Neural cell (in vitro differentiated cells): ENCODE measurements at regions not wholly inside any gene's neighbourhood (a gene's known extent, or its start where the extent isn't known, plus 50 kb on each side); places are given as distances from the start of the nearest gene placed in this dataset.

Source experiments
- H2AFZ ChIP-seq: fragments of 200-600, 300-800 bp; sonication (generic), shearing (Covaris generic); 2 replicates; pipeline ENCODE4 v1.6.0; 2014; ENCODE audit warnings: low read depth, mild to moderate bottlenecking, antibody characterized with exemption, low read length, moderate library complexity
- H3F3A ChIP-seq: fragments of 200-600 bp; shearing (Covaris generic); 2 replicates; pipeline ENCODE4 v1.6.1; 2016; ENCODE audit warnings: mild to moderate bottlenecking, moderate library complexity, mixed read lengths, antibody characterized with exemption, low read length; ENCODE audit not compliant: insufficient read depth, poor library complexity, severe bottlenecking
- H3K27ac ChIP-seq: fragments of 200-600, 300-800 bp; sonication (generic), shearing (Covaris generic); 2 replicates; pipeline ENCODE4 v1.5.1; 2014; ENCODE audit warnings: mild to moderate bottlenecking, low read length, moderate library complexity
- H3K27me3 ChIP-seq: fragments of 300-800, 200-600 bp; sonication (generic), shearing (Covaris generic); 2 replicates; pipeline ENCODE4 v1.6.0; 2014; ENCODE audit warnings: mild to moderate bottlenecking, low read depth, low read length, moderate library complexity; ENCODE audit not compliant: insufficient read depth
- H3K36me3 ChIP-seq: fragments of 300-800, 200-600 bp; sonication (generic), shearing (Covaris generic); 2 replicates; pipeline ENCODE4 v1.5.1; 2014; ENCODE audit warnings: mild to moderate bottlenecking, antibody characterized with exemption, low read length, moderate library complexity; ENCODE audit not compliant: insufficient read depth
- H3K4me2 ChIP-seq: fragments of 300-800, 200-600 bp; sonication (generic), shearing (Covaris generic); 2 replicates; pipeline ENCODE4 v1.6.0; 2014; ENCODE audit warnings: mild to moderate bottlenecking, low read length
- H3K4me3 ChIP-seq: fragments of 300-800, 200-600 bp; sonication (generic), shearing (Covaris generic); 2 replicates; pipeline ENCODE4 v1.5.1; 2014; ENCODE audit warnings: mild to moderate bottlenecking, low read length, moderate library complexity
- H3K79me2 ChIP-seq: fragments of 200-600 bp; shearing (Covaris generic); replicated peaks from 2 replicates; pipeline ENCODE4 v1.6.0; 2014; ENCODE audit warnings: mild to moderate bottlenecking, low read length, moderate library complexity; ENCODE audit not compliant: insufficient read depth
- H3K9ac ChIP-seq: fragments of 300-800, 200-600 bp; sonication (generic), shearing (Covaris generic); 2 replicates; pipeline ENCODE4 v1.6.1; 2016; ENCODE audit warnings: mild to moderate bottlenecking, low read length, mixed read lengths
- H3K9me2 ChIP-seq: fragments of 200-600 bp; shearing (Covaris generic); 2 replicates; pipeline ENCODE4 v1.6.1; 2016; ENCODE audit warnings: mild to moderate bottlenecking, low read length, mixed read lengths; ENCODE audit not compliant: insufficient read depth
- H3K9me3 ChIP-seq: fragments of 200-600, 300-800 bp; sonication (generic), shearing (Covaris generic); 2 replicates; pipeline ENCODE4 v1.6.1; 2016; ENCODE audit warnings: mild to moderate bottlenecking, mixed run types, low read length, moderate library complexity, mixed read lengths
- H4K20me1 ChIP-seq: fragments of 200-600 bp; shearing (Covaris generic); 2 replicates; pipeline ENCODE4 v1.6.1; 2016; ENCODE audit warnings: mild to moderate bottlenecking, mixed run types; ENCODE audit not compliant: insufficient read depth
- CTCF ChIP-seq: fragments of 450-650 bp; IDR thresholded peaks from 2 replicates; pipeline ENCODE4 v1.5.1; 2014; ENCODE audit warnings: antibody characterized with exemption, mild to moderate bottlenecking, moderate library complexity; ENCODE audit not compliant: poor library complexity, severe bottlenecking
- EP300 ChIP-seq: fragments of 450-650 bp; conservative IDR thresholded peaks from 2 replicates; pipeline ENCODE4 v1.6.1; 2014; ENCODE audit warnings: antibody characterized with exemption, mild to moderate bottlenecking, moderate library complexity; ENCODE audit not compliant: poor library complexity, severe bottlenecking
- EZH2 ChIP-seq: fragments of 200-600, 300-800 bp; shearing (Covaris generic), sonication (generic); IDR thresholded peaks from 2 replicates; pipeline ENCODE4 v1.6.1; 2014; ENCODE audit warnings: antibody characterized with exemption, low read length, borderline replicate concordance, mild to moderate bottlenecking; ENCODE audit not compliant: insufficient read depth, poor library complexity, severe bottlenecking
- MXI1 ChIP-seq: fragments of 450-650 bp; conservative IDR thresholded peaks from 2 replicates; pipeline ENCODE4 v1.6.1; 2014; ENCODE audit warnings: antibody characterized with exemption, mild to moderate bottlenecking; ENCODE audit not compliant: poor library complexity, severe bottlenecking
- POLR2AphosphoS5 ChIP-seq: IDR thresholded peaks from 2 replicates; pipeline ENCODE4 v1.6.1; 2012
- RAD21 ChIP-seq: fragments of 450-650 bp; conservative IDR thresholded peaks from 2 replicates; pipeline ENCODE4 v1.6.1; 2014; ENCODE audit warnings: antibody characterized with exemption, mild to moderate bottlenecking, moderate library complexity
- SMC3 ChIP-seq: fragments of 450-650 bp; conservative IDR thresholded peaks from 2 replicates; pipeline ENCODE4 v1.6.1; 2014; ENCODE audit warnings: antibody characterized with exemption, mild to moderate bottlenecking, moderate library complexity; ENCODE audit not compliant: poor library complexity
- TAF1 ChIP-seq: IDR thresholded peaks from 2 replicates; pipeline ENCODE4 v1.6.1; 2012; ENCODE audit warnings: low read depth
- TF ChIP-seq, protein P1 (sequence below): IDR thresholded peaks from 2 replicates; pipeline ENCODE4 v1.6.1; 2012; ENCODE audit warnings: borderline replicate concordance

GRCh38 chr2:194100201-194100600, 1556.8 kb upstream of the SLC39A10 start:
- Histone ChIP-seq H3K9me2 (no peaks in the 10 kb centered on the region), H3K9ac (no peak overlapping the region), H3K4me2 (no peak overlapping the region), H2AFZ (no peak overlapping the region), H3K9me3 (no peaks in the 10 kb centered on the region), H3F3A (no peaks in the 10 kb centered on the region), H3K36me3 (no peaks in the 10 kb centered on the region), H4K20me1 (no peaks in the 10 kb centered on the region), H3K79me2 (no peaks in the 10 kb centered on the region), H3K27me3 (no peaks in the 10 kb centered on the region), H3K27ac (no peak overlapping the region), H3K4me3 (no peak overlapping the region)
- TF ChIP-seq RAD21 (no peak), EP300 (no peak), MXI1 (no peak), TAF1 (no peak), POLR2AphosphoS5 (no peak), EZH2 (no peak), CTCF (no peak), SMC3 (no peak)
- TF ChIP-seq, protein P1, sequence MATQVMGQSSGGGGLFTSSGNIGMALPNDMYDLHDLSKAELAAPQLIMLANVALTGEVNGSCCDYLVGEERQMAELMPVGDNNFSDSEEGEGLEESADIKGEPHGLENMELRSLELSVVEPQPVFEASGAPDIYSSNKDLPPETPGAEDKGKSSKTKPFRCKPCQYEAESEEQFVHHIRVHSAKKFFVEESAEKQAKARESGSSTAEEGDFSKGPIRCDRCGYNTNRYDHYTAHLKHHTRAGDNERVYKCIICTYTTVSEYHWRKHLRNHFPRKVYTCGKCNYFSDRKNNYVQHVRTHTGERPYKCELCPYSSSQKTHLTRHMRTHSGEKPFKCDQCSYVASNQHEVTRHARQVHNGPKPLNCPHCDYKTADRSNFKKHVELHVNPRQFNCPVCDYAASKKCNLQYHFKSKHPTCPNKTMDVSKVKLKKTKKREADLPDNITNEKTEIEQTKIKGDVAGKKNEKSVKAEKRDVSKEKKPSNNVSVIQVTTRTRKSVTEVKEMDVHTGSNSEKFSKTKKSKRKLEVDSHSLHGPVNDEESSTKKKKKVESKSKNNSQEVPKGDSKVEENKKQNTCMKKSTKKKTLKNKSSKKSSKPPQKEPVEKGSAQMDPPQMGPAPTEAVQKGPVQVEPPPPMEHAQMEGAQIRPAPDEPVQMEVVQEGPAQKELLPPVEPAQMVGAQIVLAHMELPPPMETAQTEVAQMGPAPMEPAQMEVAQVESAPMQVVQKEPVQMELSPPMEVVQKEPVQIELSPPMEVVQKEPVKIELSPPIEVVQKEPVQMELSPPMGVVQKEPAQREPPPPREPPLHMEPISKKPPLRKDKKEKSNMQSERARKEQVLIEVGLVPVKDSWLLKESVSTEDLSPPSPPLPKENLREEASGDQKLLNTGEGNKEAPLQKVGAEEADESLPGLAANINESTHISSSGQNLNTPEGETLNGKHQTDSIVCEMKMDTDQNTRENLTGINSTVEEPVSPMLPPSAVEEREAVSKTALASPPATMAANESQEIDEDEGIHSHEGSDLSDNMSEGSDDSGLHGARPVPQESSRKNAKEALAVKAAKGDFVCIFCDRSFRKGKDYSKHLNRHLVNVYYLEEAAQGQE: no peak

- H3K27me3 ChIP-seq: no peaks in the 10 kb centered on the region
- H3K9me2 ChIP-seq: no peaks in the 10 kb centered on the region
- H3K9ac ChIP-seq: no peak overlapping the region
- no peaks in the 10 kb centered on the region for H3K36me3 ChIP-seq
- H3K79me2 ChIP-seq: no peaks in the 10 kb centered on the region
- H2AFZ ChIP-seq: no peak overlapping the region
- no peaks in the 10 kb centered on the region for H3F3A ChIP-seq
- H3K27ac ChIP-seq: no peak overlapping the region
- H4K20me1 ChIP-seq: no peaks in the 10 kb centered on the region
- no peaks in the 10 kb centered on the region for H3K9me3 ChIP-seq
- TF ChIP-seq, protein P1: no peak
- TF ChIP-seq EZH2: no peak
- no peak for TF ChIP-seq TAF1
- TF ChIP-seq EP300: no peak
- no peak for TF ChIP-seq SMC3
- no peak for TF ChIP-seq CTCF
- no peak for TF ChIP-seq POLR2AphosphoS5
- no peak for TF ChIP-seq RAD21
- no peak for TF ChIP-seq MXI1
- H3K4me3 ChIP-seq: no peak overlapping the region
- no peak overlapping the region for H3K4me2 ChIP-seq
Observed at GRCh38 chr2:194096402-194096801, 1560.6 kb upstream of the SLC39A10 start.
